ENCODE measurements at regions not wholly inside any gene's neighbourhood (a gene's known extent, or its start where the extent isn't known, plus 50 kb on each side); places are given as distances from the start of the nearest gene placed in this dataset.

- no peak for DNase-seq (ENCODE audit: low spot score)
Measured at GRCh38 chr14:21735639-21736307, 62.2 kb upstream of the OR4E1 start.

DNA sequence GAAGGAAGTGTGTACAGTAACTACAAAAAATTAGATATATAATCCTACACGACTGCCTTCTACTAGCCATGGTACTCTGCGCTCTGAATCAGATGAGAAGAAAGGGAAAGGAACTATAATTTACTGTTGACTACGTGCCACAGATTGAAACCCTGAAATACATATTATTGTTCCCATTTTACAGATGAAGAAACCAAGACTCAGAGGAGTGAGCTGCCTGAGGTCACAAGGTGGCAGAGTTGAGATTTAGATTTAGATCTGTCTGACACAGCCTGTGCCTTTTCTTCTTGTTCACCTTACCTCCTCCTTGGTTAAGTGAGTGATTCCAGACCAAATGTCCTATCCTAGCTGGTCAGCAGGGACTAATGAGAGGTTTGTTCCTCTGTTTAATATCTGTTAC, 61.6 kb upstream of the OR4E1 start:
- DNase-seq (ENCODE audit: low spot score) = no peak

- DNase-seq (ENCODE audit: low spot score) = peak; percentile 22
Measured at GRCh38 chr14:21734457-21735074, 60.9 kb upstream of the OR4E1 start.

DNA sequence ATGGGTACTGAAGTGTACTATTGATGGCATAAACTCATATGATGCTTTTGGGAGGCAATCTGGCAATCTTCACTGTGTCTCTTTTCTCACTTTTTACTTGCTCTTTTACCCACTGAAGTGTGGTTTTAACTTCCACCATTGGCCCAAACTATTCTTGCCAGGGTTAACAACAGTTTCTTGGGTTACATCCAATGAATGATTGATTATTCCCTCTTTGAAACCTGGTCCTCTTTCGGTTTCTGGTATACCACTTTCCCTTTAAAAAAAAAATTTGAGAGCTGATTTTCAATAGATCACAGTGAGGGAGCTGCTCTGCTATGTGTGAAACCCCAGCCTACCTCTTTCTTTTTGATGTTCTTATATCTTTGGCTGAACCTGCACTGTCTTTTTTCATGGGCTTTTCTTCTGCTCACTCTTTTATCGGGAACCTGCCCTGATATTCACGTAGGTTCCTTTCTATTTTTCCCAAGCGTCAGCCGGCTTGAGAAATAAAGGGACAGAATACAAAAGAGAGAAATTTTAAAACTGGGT, 56.1 kb upstream of the OR4E1 start:
- DNase-seq (ENCODE audit: low spot score) = no peak

- no peak for DNase-seq (ENCODE audit: low spot score)
Measured at GRCh38 chr14:21725250-21725649, 51.6 kb upstream of the OR4E1 start.

DNA sequence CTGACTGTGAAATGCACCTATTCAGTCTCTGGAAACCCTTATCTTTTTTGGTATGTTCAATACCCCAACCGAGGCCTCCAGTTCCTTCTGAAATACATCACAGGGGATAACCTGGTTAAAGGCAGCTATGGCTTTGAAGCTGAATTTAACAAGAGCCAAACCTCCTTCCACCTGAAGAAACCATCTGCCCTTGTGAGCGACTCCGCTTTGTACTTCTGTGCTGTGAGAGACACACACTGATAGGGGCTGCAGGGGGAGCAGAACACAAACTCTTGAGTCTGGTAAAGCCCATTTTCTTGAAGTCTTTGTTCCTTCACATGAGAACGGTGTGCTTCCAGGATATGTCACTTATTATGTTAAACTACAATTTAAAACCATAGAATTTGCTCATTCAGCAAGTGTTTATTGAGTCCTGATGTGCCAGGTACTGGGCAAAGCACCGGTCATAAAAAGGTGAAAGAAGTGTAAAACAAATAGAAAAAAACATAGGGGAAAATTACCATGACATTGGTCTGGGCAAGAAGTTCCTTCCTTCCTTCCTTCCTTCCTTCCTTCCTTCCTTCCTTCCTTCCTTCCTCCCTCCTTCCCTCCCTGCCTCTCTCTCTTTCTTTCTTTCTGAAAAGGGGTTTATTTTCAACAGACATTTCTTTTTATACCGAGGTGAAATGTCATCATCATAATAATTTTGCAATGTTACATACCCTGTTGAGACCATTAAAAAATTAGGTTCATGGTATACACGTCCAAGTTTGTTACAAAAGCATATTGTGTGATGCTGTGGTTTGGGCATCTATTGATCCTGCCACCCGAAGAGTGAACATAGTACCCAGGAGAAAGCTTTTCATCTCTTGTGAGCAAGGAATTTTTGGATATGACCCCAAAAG, 50.7 kb upstream of the OR4E1 start:
- no peak for DNase-seq (ENCODE audit: low spot score)

DNA sequence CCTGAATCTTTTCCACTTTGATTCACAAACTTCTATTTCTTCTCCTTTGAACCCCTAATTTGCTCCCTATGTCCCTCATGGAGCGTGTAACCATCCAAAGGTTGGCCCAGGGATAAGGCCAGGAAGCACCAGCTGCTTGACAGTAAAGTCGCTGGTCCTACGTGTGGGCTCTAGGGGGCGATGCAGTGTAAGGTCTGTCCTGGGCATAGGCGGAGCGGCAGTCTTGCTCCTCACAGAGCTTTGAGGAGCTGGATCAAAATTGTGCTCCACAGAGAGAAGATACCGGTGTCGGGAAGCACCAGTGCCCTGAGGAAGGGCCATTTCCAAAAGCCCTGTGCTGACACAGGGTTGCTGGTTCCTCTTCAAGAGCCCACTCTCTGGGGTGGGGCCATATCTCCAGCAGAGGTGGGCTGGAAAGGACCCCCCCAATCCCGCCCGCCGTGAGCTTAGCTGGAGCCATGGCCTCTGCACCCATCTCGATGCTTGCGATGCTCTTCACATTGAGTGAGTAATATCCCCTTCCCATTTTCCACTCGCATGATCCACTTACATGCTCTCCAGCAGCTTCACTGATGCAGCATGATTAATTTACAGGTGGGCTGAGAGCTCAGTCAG, 49.9 kb upstream of the OR4E1 start:
- DNase-seq (ENCODE audit: low spot score) = peak; percentile 32

Data from germinal center (tissue), 1 donor.